Esophagus squamous epithelium (tissue), 5 donors: ENCODE measurements at regions not wholly inside any gene's neighbourhood (a gene's known extent, or its start where the extent isn't known, plus 50 kb on each side); places are given as distances from the start of the nearest gene placed in this dataset.

Source experiments
- DNase-seq: peaks from one replicate; lab custom pipeline; 2025; lab: John Stamatoyannopoulos, UW
- H3K27ac ChIP-seq, 4 donors: fragments of 200-600 bp; sonication (generic); one replicate each; pipeline ENCODE4 v1.5.1; 2016 to 2019; ENCODE audit warnings: mild to moderate bottlenecking in 1 of 4
- H3K27me3 ChIP-seq, 4 donors: fragments of 200-600 bp; sonication (generic); 1 replicate in 3 of 4; 2 replicates in 1 of 4; pipeline versions ENCODE4 v1.5.1 to v1.6.0; 2017 to 2021; ENCODE audit warnings: antibody characterized with exemption in 1 of 4
- H3K36me3 ChIP-seq, 3 donors: fragments of 200-600 bp; sonication (generic); one replicate each; pipeline ENCODE4 v1.5.1; 2016 to 2019
- H3K4me1 ChIP-seq, 3 donors: fragments of 200-600 bp; sonication (generic); one replicate each; pipeline ENCODE4 v1.5.1; 2017 to 2019
- H3K4me3 ChIP-seq, 4 donors: fragments of 200-600 bp; sonication (generic); 1 replicate in 3 of 4; 2 replicates in 1 of 4; pipeline ENCODE4 v1.5.1; 2016 to 2019; ENCODE audit warnings: mild to moderate bottlenecking in 2 of 4, moderate library complexity in 1 of 4
- H3K9me3 ChIP-seq, 3 donors: fragments of 200-600 bp; sonication (generic); one replicate each; pipeline ENCODE4 v1.5.1; 2016 to 2019
- POLR2A ChIP-seq, 4 donors: fragments of 450-650 bp; IDR thresholded peaks; one replicate each; pipeline ENCODE4 v1.6.1; 2017; ENCODE audit warnings: antibody characterized with exemption in 4 of 4, mild to moderate bottlenecking in 4 of 4, moderate library complexity in 3 of 4
- WGBS, 2 donors: methylation state at CpG; one replicate each; pipeline ENCODE4 v1.1.5; 2018; 5-methylcytosine and 5-hydroxymethylcytosine counted together
- intact Hi-C: fragments of 100-400 bp; cut with DNase I; formaldehyde crosslinking; loops from one replicate; pipeline ENCODE4 v1.15.0; 2022
- TF ChIP-seq, protein P1 (sequence below), 6 experiments: fragments of 450-650 bp in 4 of 6; fragments of 200-600 bp in 2 of 6; sonication (generic) in 2 of 6; IDR thresholded peaks; one replicate each; pipeline ENCODE4 v1.5.1; 2016 to 2019; ENCODE audit warnings: antibody characterized with exemption in 6 of 6, mild to moderate bottlenecking in 4 of 6, moderate library complexity in 4 of 6
- donor health status: DM: yes; HTN: yes; CAD: no.

DNA sequence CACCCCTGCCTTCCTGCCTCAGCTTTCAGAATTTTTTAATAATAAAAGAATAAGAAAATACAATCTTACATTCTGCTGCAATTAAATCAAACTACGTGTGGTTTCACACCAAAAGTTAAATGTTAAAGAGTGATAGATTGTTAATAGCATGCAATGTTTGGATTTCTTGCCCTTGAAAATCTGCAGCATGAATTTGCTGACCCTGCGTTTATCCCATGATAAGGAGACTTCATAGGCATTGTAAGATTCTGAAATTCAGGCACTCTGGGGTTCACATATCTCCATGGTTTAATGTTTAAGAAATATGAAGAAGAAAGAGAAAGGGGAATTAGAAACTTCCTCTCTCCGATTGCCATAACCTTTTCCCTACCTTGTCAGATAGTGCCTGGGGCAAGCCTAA lies 1616.2 kb upstream of the B3GALT2 start:
- no peaks in the 10 kb centered on the region for H3K4me1 ChIP-seq
- 54 to 62% methylated on average over 3 of the region's 3 CpGs for WGBS, 2 donors
- intact Hi-C loops, result no loop called here
- no peaks in the 10 kb centered on the region for H3K27me3 ChIP-seq
- no peak for DNase-seq
- no peaks in the 10 kb centered on the region for H3K36me3 ChIP-seq
- no peak overlapping the region for H3K4me3 ChIP-seq
- no peaks in the 10 kb centered on the region for H3K9me3 ChIP-seq
- H3K27ac ChIP-seq, result no peak overlapping the region
- no peak for TF ChIP-seq POLR2A (IDR thresholded peaks at IDR 0.05)
- TF ChIP-seq, protein P1, sequence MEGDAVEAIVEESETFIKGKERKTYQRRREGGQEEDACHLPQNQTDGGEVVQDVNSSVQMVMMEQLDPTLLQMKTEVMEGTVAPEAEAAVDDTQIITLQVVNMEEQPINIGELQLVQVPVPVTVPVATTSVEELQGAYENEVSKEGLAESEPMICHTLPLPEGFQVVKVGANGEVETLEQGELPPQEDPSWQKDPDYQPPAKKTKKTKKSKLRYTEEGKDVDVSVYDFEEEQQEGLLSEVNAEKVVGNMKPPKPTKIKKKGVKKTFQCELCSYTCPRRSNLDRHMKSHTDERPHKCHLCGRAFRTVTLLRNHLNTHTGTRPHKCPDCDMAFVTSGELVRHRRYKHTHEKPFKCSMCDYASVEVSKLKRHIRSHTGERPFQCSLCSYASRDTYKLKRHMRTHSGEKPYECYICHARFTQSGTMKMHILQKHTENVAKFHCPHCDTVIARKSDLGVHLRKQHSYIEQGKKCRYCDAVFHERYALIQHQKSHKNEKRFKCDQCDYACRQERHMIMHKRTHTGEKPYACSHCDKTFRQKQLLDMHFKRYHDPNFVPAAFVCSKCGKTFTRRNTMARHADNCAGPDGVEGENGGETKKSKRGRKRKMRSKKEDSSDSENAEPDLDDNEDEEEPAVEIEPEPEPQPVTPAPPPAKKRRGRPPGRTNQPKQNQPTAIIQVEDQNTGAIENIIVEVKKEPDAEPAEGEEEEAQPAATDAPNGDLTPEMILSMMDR (IDR thresholded peaks at IDR 0.05), result no peak

DNA sequence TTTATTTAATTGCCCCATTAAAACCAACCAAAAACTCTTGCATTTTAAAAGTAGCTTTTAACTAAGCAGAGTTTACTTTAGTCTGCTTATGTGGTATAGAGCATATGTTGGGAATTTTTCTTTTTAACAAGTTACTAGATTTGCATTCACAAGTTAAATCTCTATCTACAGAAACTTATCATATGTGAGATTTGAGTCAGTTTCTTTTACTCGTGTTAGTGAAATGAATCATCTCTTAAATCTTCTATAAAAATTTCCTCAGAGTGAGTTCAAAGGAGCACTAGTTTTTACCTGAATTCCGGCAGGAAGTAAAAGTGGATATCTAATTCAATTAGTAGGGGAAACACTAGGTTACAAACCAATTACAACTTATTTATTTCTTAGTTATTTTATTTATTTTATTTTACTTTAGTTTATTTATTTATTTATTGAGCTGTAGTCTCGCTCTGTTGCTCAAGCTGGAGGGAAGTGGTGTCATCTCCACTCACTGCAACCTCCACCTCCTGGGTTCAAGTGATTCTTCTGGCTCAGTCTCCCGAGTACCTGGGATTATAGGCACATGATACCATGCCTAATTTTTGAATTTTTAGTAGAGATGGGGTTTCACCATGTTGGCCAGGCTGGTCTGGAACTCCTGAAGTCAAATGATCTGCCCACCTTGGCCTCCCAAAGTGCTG lies 1609.6 kb upstream of the B3GALT2 start:
- Histone ChIP-seq H3K27ac (no peak overlapping the region), H3K9me3 (no peaks in the 10 kb centered on the region), H3K4me3 (no peak overlapping the region), H3K27me3 (no peaks in the 10 kb centered on the region), H3K36me3 (no peaks in the 10 kb centered on the region), H3K4me1 (no peaks in the 10 kb centered on the region)
- TF ChIP-seq, protein P1 (IDR thresholded peaks at IDR 0.05), result no peak
- TF ChIP-seq POLR2A (IDR thresholded peaks at IDR 0.05), result no peak
- WGBS, 2 donors, result 55 to 62% methylated on average over 4 of the region's 4 CpGs
- intact Hi-C loops, result no loop called here
- DNase-seq, result no peak

DNA sequence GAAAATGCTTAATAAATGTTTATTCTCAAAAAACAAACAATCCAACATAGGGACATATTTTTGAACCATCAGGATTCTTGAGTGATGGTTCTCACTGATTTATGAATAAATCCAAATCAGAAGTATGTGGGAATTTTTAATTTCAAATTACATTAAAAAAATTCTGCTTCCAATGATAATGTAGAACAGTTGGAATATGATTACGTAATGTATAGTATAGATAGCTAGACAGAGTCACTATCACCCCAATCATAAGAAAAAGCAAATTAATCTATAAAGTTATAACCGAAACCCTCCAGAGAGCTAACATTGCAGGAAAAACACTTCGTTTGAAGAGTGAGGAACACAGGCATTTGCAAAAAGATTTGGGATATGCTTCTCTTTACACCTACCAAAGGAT lies 1600.6 kb upstream of the B3GALT2 start:
- Histone ChIP-seq H3K4me3 (no peak overlapping the region), H3K27me3 (no peaks in the 10 kb centered on the region), H3K9me3 (no peaks in the 10 kb centered on the region), H3K27ac (no peak overlapping the region), H3K4me1 (no peaks in the 10 kb centered on the region), H3K36me3 (no peaks in the 10 kb centered on the region)
- 67 to 75% methylated on average over 3 of the region's 3 CpGs for WGBS, 2 donors
- no peak for DNase-seq
- intact Hi-C loops, result no loop called here
- TF ChIP-seq POLR2A (IDR thresholded peaks at IDR 0.05), result no peak
- TF ChIP-seq, protein P1 (IDR thresholded peaks at IDR 0.05), result no peak

DNA sequence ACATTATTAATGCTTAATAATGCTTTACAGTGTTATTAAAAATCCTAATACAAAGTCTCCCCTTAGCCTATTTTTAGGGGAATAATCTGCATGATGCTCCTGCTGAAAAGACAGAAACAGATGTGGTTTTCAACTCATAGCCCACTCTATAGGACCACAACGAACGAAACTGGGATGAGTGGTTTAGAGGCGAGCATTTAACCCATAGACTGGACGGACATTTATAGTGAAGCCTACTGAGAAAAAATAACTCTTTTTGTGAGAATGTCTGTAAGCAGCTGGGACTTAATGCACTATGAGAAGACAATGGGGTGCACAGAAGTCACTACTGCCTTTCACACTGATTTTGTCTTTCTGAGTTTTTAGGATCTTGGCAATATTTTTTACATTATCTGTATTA lies 1599.6 kb upstream of the B3GALT2 start:
- 75 to 88% methylated on average over 4 of the region's 4 CpGs for WGBS, 2 donors
- intact Hi-C loops, result no loop called here
- H3K4me3 ChIP-seq, result no peak overlapping the region
- H3K36me3 ChIP-seq, result no peaks in the 10 kb centered on the region
- no peaks in the 10 kb centered on the region for H3K9me3 ChIP-seq
- H3K27me3 ChIP-seq, result no peaks in the 10 kb centered on the region
- no peak overlapping the region for H3K27ac ChIP-seq
- DNase-seq, result no peak
- TF ChIP-seq, protein P1 (IDR thresholded peaks at IDR 0.05), result no peak
- no peak for TF ChIP-seq POLR2A (IDR thresholded peaks at IDR 0.05)
- H3K4me1 ChIP-seq, result no peaks in the 10 kb centered on the region

DNA sequence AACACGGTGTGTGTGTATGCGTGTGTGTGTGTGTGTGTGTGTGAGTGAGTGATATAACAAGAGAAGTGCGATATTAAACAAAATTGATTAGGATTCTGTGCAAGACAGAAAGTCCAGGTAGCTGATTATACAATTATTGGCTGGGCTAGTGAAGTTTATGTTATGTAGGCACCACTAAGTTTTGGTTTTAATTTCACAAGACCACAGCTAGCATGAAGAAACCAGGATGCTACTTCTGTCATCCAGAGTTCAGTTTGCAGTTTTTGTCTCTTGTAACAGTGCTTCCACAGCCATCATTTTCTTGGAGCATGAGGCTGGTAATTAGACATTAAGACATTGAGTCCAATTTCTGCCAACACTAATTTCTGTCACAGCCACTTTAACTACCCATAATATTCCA lies 1590.2 kb upstream of the B3GALT2 start:
- Histone ChIP-seq H3K27ac (no peak overlapping the region), H3K4me1 (no peaks in the 10 kb centered on the region), H3K36me3 (no peaks in the 10 kb centered on the region), H3K27me3 (no peaks in the 10 kb centered on the region), H3K4me3 (no peak overlapping the region), H3K9me3 (no peaks in the 10 kb centered on the region)
- WGBS, 2 donors, result 68 to 91% methylated on average over 3 of the region's 3 CpGs
- DNase-seq, result no peak
- TF ChIP-seq, protein P1 (IDR thresholded peaks at IDR 0.05), result no peak
- TF ChIP-seq POLR2A (IDR thresholded peaks at IDR 0.05), result no peak
- intact Hi-C loops, result no loop called here
